Upper lobe of right lung (tissue), 1 donor: ENCODE measurements at regions not wholly inside any gene's neighbourhood (a gene's known extent, or its start where the extent isn't known, plus 50 kb on each side); places are given as distances from the start of the nearest gene placed in this dataset.

ENCODE experiments used
- ATAC-seq: fragments of 200-7000 bp; cut with Tn5 transposase; one replicate; pipeline ENCODE4 v1.9.1; 2020; ENCODE audit warnings: mild to moderate bottlenecking, moderate library complexity
- DNase-seq: peaks from one replicate; pipeline ENCODE4 v3.0.0-alpha.2; 2020
- H3K27ac ChIP-seq: fragments of 200-600 bp; one replicate; pipeline ENCODE4 v1.8.0; 2022
- H3K27me3 ChIP-seq: fragments of 200-600 bp; one replicate; pipeline ENCODE4 v1.8.0; 2022; ENCODE audit warnings: mild to moderate bottlenecking
- H3K36me3 ChIP-seq: fragments of 200-600 bp; one replicate; pipeline ENCODE4 v1.8.0; 2022
- H3K4me1 ChIP-seq: fragments of 200-600 bp; one replicate; pipeline ENCODE4 v1.8.0; 2022
- H3K4me3 ChIP-seq: fragments of 200-600 bp; one replicate; pipeline ENCODE4 v1.8.0; 2022; ENCODE audit warnings: mild to moderate bottlenecking
- H3K9me3 ChIP-seq: fragments of 200-600 bp; one replicate; pipeline ENCODE4 v1.8.0; 2022
- CTCF ChIP-seq: fragments of 200-600 bp; IDR thresholded peaks from one replicate; pipeline ENCODE4 v1.8.0; 2022; ENCODE audit warnings: antibody characterized with exemption
- intact Hi-C: fragments of 100-400 bp; cut with DNase I; formaldehyde crosslinking; loops from one replicate; pipeline ENCODE4 v1.11.0; 2022
- donor health status: DM: no; HTN: yes; CAD: no; lungs with severe emphysema.

GRCh38 chr2:8430628-8431027 is 251.2 kb upstream of the ID2 start:
- no peak for ATAC-seq

DNA sequence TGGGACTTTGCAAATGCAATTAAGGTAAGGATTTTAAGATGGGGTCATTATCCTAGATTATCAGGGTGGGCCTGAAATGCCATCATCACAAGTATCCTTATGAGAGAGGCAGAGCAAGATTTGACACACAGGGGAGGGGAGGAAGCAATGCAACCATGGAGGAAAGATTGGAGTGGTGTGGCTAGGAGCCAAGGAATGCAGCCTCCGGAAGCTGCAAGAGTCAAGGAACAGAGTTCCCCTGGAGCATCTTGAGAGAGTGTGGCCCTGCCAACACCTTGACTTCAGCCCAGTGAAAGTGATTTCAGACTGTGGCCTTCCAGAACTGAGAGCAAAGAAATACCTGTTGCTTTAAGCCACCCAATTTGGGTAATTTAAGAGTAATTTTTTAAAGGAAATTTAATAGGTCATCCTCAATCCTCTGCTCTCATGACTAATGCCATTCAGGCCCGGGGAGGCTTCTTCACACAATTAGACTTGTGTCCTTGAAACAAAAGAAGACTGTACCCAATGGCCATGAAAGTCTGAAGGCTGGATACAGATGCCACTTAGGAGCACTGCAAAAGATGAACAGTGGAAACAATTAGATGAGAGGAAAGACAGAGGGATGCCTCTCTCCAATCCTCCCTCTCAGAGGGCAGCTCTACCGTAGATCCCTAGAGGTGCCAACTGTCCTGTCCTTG is 250.3 kb upstream of the ID2 start:
- Histone ChIP-seq H3K9me3 (no peaks in the 10 kb centered on the region), H3K27ac (no peak overlapping the region), H3K4me3 (no peak overlapping the region), H3K36me3 (no peaks in the 10 kb centered on the region), H3K4me1 (no peaks in the 10 kb centered on the region), H3K27me3 (no peaks in the 10 kb centered on the region)
- no peak for TF ChIP-seq CTCF
- no peak for DNase-seq
- intact Hi-C loops = no loop called here
- ATAC-seq = peak; percentile 47

More at GRCh38 chr2:8430628-8431027, 251.2 kb upstream of the ID2 start:
- Histone ChIP-seq H3K27ac (no peak overlapping the region), H3K36me3 (no peaks in the 10 kb centered on the region), H3K9me3 (no peaks in the 10 kb centered on the region), H3K4me3 (no peak overlapping the region), H3K4me1 (no peaks in the 10 kb centered on the region), H3K27me3 (no peaks in the 10 kb centered on the region)
- no peak for TF ChIP-seq CTCF
- intact Hi-C loops = no loop called here
- no peak for DNase-seq

- no peak for ATAC-seq
Observed at GRCh38 chr2:8432706-8433336, 249.0 kb upstream of the ID2 start.

GRCh38 chr2:8433390-8433789 is 248.5 kb upstream of the ID2 start:
- H3K4me3 ChIP-seq = no peak overlapping the region
- no peak for DNase-seq
- no peak for TF ChIP-seq CTCF
- no peaks in the 10 kb centered on the region for H3K36me3 ChIP-seq
- intact Hi-C loops = no loop called here
- ATAC-seq = no peak
- H3K27me3 ChIP-seq = no peaks in the 10 kb centered on the region
- H3K9me3 ChIP-seq = no peaks in the 10 kb centered on the region
- H3K27ac ChIP-seq = no peak overlapping the region
- H3K4me1 ChIP-seq = no peaks in the 10 kb centered on the region

More at GRCh38 chr2:8432706-8433336, 249.0 kb upstream of the ID2 start:
- no peak overlapping the region for H3K4me3 ChIP-seq
- H3K9me3 ChIP-seq = no peaks in the 10 kb centered on the region
- no peak for DNase-seq
- no peak for TF ChIP-seq CTCF
- intact Hi-C loops = no loop called here
- no peaks in the 10 kb centered on the region for H3K4me1 ChIP-seq
- H3K36me3 ChIP-seq = no peaks in the 10 kb centered on the region
- H3K27me3 ChIP-seq = no peaks in the 10 kb centered on the region
- no peak overlapping the region for H3K27ac ChIP-seq

- no peaks in the 10 kb centered on the region for H3K27me3 ChIP-seq
- no peaks in the 10 kb centered on the region for H3K9me3 ChIP-seq
- H3K4me1 ChIP-seq = peaks cover 4% of the 10 kb centered on the region
- ATAC-seq (no peak), DNase-seq (no peak)
- no peak overlapping the region for H3K27ac ChIP-seq
- no peak overlapping the region for H3K4me3 ChIP-seq
- TF ChIP-seq CTCF = no peak
- no peaks in the 10 kb centered on the region for H3K36me3 ChIP-seq
- intact Hi-C loops = no loop called here
Observed at GRCh38 chr2:8435608-8436007, 246.2 kb upstream of the ID2 start.
